AG09319 (cell line): ENCODE measurements at regions not wholly inside any gene's neighbourhood (a gene's known extent, or its start where the extent isn't known, plus 50 kb on each side); places are given as distances from the start of the nearest gene placed in this dataset.
"Not testable (repeated sequence)": the region's sequence is repeated elsewhere in the genome, so short reads cannot be mapped to it uniquely, and the experiment has no call there.

ENCODE experiments used
- DNase-seq: peaks from one replicate; pipeline ENCODE4 v3.0.0-alpha.2; 2010; ENCODE audit warnings: low read depth; ENCODE audit errors: extremely low read depth
- TF ChIP-seq, protein P1 (sequence below): IDR thresholded peaks from 2 replicates; pipeline ENCODE4 v1.5.1; 2011; ENCODE audit warnings: low read depth, mild to moderate bottlenecking, inconsistent platforms, low read length, moderate library complexity

DNA sequence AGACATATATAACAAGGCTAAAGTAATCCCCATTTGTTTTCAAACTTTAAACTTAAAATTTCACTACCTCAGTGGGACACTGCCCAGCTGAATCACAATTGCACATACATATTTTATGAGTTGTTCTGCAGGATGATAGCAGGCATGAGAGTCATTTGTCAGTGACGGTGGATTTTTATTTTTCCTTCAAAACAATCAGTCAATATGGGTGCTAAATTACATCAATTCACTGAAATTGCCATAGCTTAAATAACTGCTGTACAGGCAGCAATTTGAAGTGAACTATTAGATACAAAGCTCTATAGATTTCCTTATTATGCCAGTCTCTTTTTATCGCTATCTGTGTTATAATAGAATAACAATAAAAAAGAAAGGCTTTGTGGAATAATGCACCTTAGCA is 784.6 kb upstream of the ANO3 start:
- no peak for DNase-seq
- TF ChIP-seq, protein P1, sequence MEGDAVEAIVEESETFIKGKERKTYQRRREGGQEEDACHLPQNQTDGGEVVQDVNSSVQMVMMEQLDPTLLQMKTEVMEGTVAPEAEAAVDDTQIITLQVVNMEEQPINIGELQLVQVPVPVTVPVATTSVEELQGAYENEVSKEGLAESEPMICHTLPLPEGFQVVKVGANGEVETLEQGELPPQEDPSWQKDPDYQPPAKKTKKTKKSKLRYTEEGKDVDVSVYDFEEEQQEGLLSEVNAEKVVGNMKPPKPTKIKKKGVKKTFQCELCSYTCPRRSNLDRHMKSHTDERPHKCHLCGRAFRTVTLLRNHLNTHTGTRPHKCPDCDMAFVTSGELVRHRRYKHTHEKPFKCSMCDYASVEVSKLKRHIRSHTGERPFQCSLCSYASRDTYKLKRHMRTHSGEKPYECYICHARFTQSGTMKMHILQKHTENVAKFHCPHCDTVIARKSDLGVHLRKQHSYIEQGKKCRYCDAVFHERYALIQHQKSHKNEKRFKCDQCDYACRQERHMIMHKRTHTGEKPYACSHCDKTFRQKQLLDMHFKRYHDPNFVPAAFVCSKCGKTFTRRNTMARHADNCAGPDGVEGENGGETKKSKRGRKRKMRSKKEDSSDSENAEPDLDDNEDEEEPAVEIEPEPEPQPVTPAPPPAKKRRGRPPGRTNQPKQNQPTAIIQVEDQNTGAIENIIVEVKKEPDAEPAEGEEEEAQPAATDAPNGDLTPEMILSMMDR, result no peak

DNA sequence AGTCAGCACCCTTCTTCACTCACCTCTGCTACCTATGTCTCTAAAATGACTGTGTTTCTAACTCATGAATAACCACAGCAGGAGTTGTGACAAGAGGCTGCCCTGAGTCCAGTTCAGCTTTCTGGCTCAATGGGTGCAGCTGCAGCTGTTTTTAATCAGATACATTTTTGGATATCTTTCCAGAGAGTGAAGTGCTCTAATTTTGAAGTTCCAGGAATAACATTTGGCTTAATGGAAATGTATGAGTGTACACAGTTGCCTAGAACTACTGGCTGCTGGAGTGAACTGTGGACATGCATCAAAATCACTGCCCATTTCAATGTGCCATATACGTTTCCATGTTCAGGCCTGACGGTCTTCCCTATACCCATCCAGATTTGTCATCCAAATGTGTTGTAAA is 769.5 kb upstream of the ANO3 start:
- no peak for DNase-seq
- TF ChIP-seq, protein P1, result no peak

DNA sequence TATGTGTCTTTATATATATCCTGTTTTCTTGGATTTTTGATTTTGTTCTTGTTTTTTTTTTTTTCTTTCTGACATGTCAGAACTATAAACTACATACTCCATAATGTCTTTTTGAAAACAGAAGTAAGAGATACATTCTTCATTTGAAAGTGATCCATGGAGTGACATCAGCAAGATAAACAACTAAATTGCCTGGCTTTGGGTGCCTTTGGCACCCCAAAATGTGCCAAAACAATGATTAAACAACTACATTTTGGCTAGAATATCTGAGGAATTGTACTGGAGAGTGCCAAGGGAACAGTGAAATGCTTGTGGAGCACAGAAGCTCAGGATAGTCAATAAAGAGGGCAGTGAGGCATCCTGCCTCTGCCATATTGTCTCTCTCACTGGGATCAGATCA is 766.1 kb upstream of the ANO3 start:
- no peak for DNase-seq
- TF ChIP-seq, protein P1, result no peak

DNA sequence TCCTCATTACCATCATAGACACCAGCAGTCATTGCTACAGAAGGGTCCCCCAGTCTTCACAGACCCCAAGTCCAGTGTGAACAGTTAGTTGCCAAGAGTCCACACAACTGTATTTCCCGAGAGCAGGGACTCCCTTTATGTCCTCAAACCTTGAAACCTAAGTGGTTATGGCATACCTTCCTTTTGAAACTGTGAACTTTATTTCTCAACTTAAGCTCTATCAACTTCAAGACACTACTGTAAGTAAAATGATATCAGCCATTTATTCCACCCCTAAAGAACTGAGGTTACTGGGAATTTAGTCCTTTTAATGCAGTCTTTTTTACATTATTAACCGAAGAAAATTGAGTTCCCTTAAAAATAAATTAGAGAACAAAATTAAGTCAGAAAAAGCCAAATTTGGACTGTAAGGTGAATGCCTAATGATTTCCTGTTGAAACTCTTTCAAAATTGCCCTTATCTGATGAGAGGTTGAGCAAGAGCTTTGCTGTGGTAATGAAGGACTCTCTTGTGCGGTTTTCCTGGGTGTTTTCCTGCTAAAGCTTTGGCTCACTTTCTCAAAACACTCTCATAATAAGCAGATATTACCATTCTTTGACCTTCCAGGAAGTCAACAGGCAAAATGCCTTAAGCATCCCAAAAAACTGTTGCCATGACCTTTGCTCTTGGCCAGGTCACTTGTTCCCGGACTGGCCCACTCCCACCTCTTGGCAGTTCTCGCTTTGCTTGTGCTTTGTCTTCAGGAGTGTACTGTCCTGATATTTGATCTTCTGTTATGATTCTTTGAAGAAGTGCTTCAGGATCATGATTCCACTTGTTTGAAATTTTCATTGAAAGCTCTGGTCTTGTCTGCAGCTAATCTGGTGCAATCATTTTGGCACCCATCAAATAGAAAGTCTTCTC is 765.4 kb upstream of the ANO3 start:
- TF ChIP-seq, protein P1, result no peak
- no peak for DNase-seq

DNA sequence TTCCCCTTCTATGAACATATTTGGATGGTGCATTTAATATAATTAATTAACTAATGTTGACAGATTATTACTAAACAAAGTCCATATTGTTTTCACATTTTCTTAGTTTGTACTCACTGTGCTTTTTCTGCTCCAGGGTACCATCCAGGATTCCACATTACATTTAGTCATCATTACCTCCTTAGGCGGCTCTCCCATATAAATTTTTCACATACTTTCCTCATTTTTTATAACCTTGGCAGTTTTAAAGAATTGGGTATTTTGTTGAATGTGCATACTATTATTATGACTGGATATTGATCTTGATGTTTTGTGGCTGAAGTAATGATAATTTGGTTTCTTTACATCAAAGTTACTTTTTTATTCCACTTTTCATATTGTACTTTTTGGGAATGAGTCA is 755.6 kb upstream of the ANO3 start:
- no peak for DNase-seq
- TF ChIP-seq, protein P1, result no peak

DNA sequence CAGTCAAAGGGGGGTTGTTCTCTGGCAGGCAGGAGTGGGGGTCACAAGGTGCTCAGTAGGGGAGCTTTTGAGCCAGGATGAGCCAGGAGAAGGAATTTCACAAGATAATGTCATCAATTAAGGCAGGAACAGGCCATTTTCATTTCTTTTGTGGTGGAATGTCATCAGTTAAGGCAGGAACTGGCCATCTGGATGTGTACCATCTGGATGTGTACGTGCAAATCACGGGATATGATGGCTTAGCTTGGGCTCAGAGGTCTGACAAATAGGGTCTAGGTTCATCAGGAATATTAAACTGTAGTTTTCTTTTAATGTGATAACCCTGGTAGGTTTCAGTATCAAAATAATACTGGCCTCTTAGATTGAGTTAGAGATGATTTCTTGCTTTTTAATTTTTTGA is 752.4 kb upstream of the ANO3 start:
- DNase-seq, result not testable (repeated sequence)

DNA sequence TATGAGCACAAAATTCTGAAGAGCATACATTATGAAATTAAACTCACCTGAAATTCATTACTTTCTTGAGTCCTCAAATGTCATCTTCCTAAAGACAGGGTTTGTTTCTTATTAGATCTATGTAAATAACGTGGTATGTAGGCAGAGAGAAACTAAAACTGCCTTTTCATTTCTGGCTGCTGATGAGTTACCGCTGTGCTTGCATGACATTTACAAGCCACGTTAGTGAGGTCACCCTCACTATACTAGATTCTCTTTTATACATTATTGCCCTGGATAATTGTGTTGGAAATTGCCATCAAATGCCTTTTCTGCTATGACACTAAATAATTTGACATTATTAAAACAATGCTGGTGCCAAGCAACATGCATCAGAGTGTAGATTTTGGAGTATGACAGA is 748.3 kb upstream of the ANO3 start:
- DNase-seq, result no peak
- TF ChIP-seq, protein P1, result no peak

DNA sequence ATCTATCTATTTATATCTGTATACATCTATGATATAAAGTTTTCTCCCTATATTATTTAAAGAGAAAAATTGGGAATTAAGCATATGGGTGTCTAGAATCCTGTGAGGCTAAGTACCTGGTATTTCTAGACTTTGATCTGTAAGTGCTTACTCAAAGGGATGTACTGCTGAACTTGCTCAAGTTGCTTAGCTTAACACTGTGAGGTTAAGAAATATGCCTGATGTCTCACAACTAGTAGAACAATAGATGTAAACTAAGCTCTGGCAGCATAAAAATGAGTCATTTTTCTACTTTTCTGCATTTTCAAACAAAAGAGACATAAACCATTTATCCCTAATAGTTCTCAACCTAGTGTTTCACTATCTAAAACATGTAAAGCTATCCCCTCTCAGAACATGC is 744.4 kb upstream of the ANO3 start:
- no peak for DNase-seq
- TF ChIP-seq, protein P1, result no peak
